ENCODE measurements at regions not wholly inside any gene's neighbourhood (a gene's known extent, or its start where the extent isn't known, plus 50 kb on each side); places are given as distances from the start of the nearest gene placed in this dataset.

DNA sequence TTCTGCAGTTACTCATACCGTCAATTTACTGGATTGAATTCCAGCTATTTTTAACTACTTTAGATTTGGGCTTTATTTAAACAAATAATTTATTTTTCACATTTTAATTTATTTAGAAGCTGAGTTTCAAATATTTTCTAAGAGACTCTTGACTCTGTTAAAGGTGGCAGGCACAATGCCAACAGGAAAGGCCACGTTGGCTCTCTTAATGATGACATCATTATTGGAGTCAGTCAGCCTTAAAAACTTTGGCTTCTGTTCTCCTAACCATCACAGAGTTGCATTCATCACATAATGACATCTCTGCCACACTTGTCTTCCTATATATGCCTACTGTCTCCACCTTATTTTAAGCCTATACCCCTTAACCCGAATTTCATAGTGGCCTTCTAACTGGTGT, 172.3 kb upstream of the PLPPR1 start:
- no peak for TF ChIP-seq POLR2AphosphoS5 (IDR thresholded peaks at IDR 0.05)
- TF ChIP-seq, protein P1, sequence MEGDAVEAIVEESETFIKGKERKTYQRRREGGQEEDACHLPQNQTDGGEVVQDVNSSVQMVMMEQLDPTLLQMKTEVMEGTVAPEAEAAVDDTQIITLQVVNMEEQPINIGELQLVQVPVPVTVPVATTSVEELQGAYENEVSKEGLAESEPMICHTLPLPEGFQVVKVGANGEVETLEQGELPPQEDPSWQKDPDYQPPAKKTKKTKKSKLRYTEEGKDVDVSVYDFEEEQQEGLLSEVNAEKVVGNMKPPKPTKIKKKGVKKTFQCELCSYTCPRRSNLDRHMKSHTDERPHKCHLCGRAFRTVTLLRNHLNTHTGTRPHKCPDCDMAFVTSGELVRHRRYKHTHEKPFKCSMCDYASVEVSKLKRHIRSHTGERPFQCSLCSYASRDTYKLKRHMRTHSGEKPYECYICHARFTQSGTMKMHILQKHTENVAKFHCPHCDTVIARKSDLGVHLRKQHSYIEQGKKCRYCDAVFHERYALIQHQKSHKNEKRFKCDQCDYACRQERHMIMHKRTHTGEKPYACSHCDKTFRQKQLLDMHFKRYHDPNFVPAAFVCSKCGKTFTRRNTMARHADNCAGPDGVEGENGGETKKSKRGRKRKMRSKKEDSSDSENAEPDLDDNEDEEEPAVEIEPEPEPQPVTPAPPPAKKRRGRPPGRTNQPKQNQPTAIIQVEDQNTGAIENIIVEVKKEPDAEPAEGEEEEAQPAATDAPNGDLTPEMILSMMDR (IDR thresholded peaks at IDR 0.05), result no peak

All from stomach (tissue), 4 donors.